ENCODE measurements at regions not wholly inside any gene's neighbourhood (a gene's known extent, or its start where the extent isn't known, plus 50 kb on each side); places are given as distances from the start of the nearest gene placed in this dataset.
"Not testable (repeated sequence)": the region's sequence is repeated elsewhere in the genome, so short reads cannot be mapped to it uniquely, and the experiment has no call there.

- Mint-ChIP-seq H3K4me3 (no peak overlapping the region), H3K4me1 (no peaks in the 10 kb centered on the region), H3K9me3 (no peaks in the 10 kb centered on the region), H3K27ac (no peak overlapping the region), H3K27me3 (no peaks in the 10 kb centered on the region), H3K36me3 (ENCODE audit: low read depth) (no peaks in the 10 kb centered on the region)
- no peak for ATAC-seq (replicated peaks)
These were observed 429.0 kb upstream of the POT1 start for GRCh38 chr7:125358551-125359167.

- Mint-ChIP-seq H3K27me3 (no peaks in the 10 kb centered on the region), H3K36me3 (ENCODE audit: low read depth) (no peaks in the 10 kb centered on the region), H3K4me1 (no peaks in the 10 kb centered on the region), H3K4me3 (no peak overlapping the region), H3K9me3 (no peaks in the 10 kb centered on the region), H3K27ac (no peak overlapping the region)
- no peak for ATAC-seq (replicated peaks)
These were observed 428.2 kb upstream of the POT1 start for GRCh38 chr7:125357676-125358455.

- no peak for ATAC-seq (replicated peaks)
- H3K27me3 Mint-ChIP-seq, result no peaks in the 10 kb centered on the region
- no peaks in the 10 kb centered on the region for H3K4me1 Mint-ChIP-seq
- H3K4me3 Mint-ChIP-seq, result no peak overlapping the region
- no peaks in the 10 kb centered on the region for H3K9me3 Mint-ChIP-seq
- no peaks in the 10 kb centered on the region for H3K36me3 Mint-ChIP-seq (ENCODE audit: low read depth)
- H3K27ac Mint-ChIP-seq, result no peak overlapping the region
These were observed 426.3 kb upstream of the POT1 start for GRCh38 chr7:125355899-125356298.

- Mint-ChIP-seq H3K36me3 (ENCODE audit: low read depth) (no peaks in the 10 kb centered on the region), H3K9me3 (no peaks in the 10 kb centered on the region), H3K27ac (no peak overlapping the region), H3K27me3 (no peaks in the 10 kb centered on the region), H3K4me1 (no peaks in the 10 kb centered on the region), H3K4me3 (no peak overlapping the region)
- ATAC-seq (replicated peaks), result no peak
These were observed 417.6 kb upstream of the POT1 start for GRCh38 chr7:125347269-125347668.

GRCh38 chr7:125338110-125338509 is 408.5 kb upstream of the POT1 start:
- no peak overlapping the region for H3K27ac Mint-ChIP-seq
- peaks cover 8% of the 10 kb centered on the region for H3K9me3 Mint-ChIP-seq
- ATAC-seq (replicated peaks), result no peak
- no peaks in the 10 kb centered on the region for H3K27me3 Mint-ChIP-seq
- no peak overlapping the region for H3K4me3 Mint-ChIP-seq
- H3K4me1 Mint-ChIP-seq, result no peaks in the 10 kb centered on the region
- no peaks in the 10 kb centered on the region for H3K36me3 Mint-ChIP-seq (ENCODE audit: low read depth)

- H3K4me3 Mint-ChIP-seq, result no peak overlapping the region
- H3K27me3 Mint-ChIP-seq, result no peaks in the 10 kb centered on the region
- no peaks in the 10 kb centered on the region for H3K4me1 Mint-ChIP-seq
- H3K9me3 Mint-ChIP-seq, result peaks cover 8% of the 10 kb centered on the region
- H3K36me3 Mint-ChIP-seq (ENCODE audit: low read depth), result no peaks in the 10 kb centered on the region
- ATAC-seq (replicated peaks), result no peak
- no peak overlapping the region for H3K27ac Mint-ChIP-seq
These were observed 406.7 kb upstream of the POT1 start for GRCh38 chr7:125336326-125336725.

- no peak overlapping the region for H3K27ac Mint-ChIP-seq
- H3K9me3 Mint-ChIP-seq, result peaks cover 6% of the 10 kb centered on the region
- ATAC-seq (replicated peaks), result no peak
- no peaks in the 10 kb centered on the region for H3K36me3 Mint-ChIP-seq (ENCODE audit: low read depth)
- no peaks in the 10 kb centered on the region for H3K27me3 Mint-ChIP-seq
- H3K4me3 Mint-ChIP-seq, result no peak overlapping the region
- H3K4me1 Mint-ChIP-seq, result no peaks in the 10 kb centered on the region
These were observed 397.1 kb upstream of the POT1 start for GRCh38 chr7:125326666-125327255.

- H3K27ac Mint-ChIP-seq, result no peak overlapping the region
- H3K9me3 Mint-ChIP-seq, result peaks cover 14% of the 10 kb centered on the region
- no peak for ATAC-seq (replicated peaks)
- H3K4me1 Mint-ChIP-seq, result no peaks in the 10 kb centered on the region
- H3K27me3 Mint-ChIP-seq, result no peaks in the 10 kb centered on the region
- no peaks in the 10 kb centered on the region for H3K36me3 Mint-ChIP-seq (ENCODE audit: low read depth)
- no peak overlapping the region for H3K4me3 Mint-ChIP-seq
These were observed 386.8 kb upstream of the POT1 start for GRCh38 chr7:125316466-125316865.

- ATAC-seq (replicated peaks), result no peak
- no peak overlapping the region for H3K4me3 Mint-ChIP-seq
- no peaks in the 10 kb centered on the region for H3K4me1 Mint-ChIP-seq
- H3K27me3 Mint-ChIP-seq, result no peaks in the 10 kb centered on the region
- no peaks in the 10 kb centered on the region for H3K36me3 Mint-ChIP-seq (ENCODE audit: low read depth)
- no peak overlapping the region for H3K27ac Mint-ChIP-seq
- H3K9me3 Mint-ChIP-seq, result no peaks in the 10 kb centered on the region
These were observed 369.6 kb upstream of the POT1 start for GRCh38 chr7:125299003-125299765.

- no peaks in the 10 kb centered on the region for H3K27me3 Mint-ChIP-seq
- ATAC-seq (replicated peaks), result no peak
- H3K9me3 Mint-ChIP-seq, result peaks cover 10% of the 10 kb centered on the region
- H3K27ac Mint-ChIP-seq, result no peak overlapping the region
- no peaks in the 10 kb centered on the region for H3K4me1 Mint-ChIP-seq
- no peak overlapping the region for H3K4me3 Mint-ChIP-seq
- no peaks in the 10 kb centered on the region for H3K36me3 Mint-ChIP-seq (ENCODE audit: low read depth)
These were observed 350.3 kb upstream of the POT1 start for GRCh38 chr7:125279961-125280360.

- Mint-ChIP-seq H3K9me3 (peaks cover 7% of the 10 kb centered on the region), H3K4me1 (no peaks in the 10 kb centered on the region), H3K36me3 (ENCODE audit: low read depth) (no peaks in the 10 kb centered on the region), H3K27me3 (no peaks in the 10 kb centered on the region), H3K4me3 (no peak overlapping the region), H3K27ac (no peak overlapping the region)
- ATAC-seq (replicated peaks), result no peak
These were observed 348.7 kb upstream of the POT1 start for GRCh38 chr7:125278318-125278717.

GRCh38 chr7:125274742-125275141 is 345.1 kb upstream of the POT1 start:
- not testable (repeated sequence) for H3K4me3 Mint-ChIP-seq; ATAC-seq (replicated peaks); H3K9me3 Mint-ChIP-seq; H3K4me1 Mint-ChIP-seq; H3K27me3 Mint-ChIP-seq; H3K27ac Mint-ChIP-seq; H3K36me3 Mint-ChIP-seq (ENCODE audit: low read depth)

GRCh38 chr7:125264174-125264856 is 334.7 kb upstream of the POT1 start:
- H3K4me1 Mint-ChIP-seq; ATAC-seq (replicated peaks); H3K4me3 Mint-ChIP-seq; H3K27me3 Mint-ChIP-seq; H3K9me3 Mint-ChIP-seq; H3K36me3 Mint-ChIP-seq (ENCODE audit: low read depth); H3K27ac Mint-ChIP-seq: not testable (repeated sequence)

GRCh38 chr7:125258876-125259417 is 329.3 kb upstream of the POT1 start:
- H3K9me3 Mint-ChIP-seq; H3K4me1 Mint-ChIP-seq; H3K27me3 Mint-ChIP-seq; H3K27ac Mint-ChIP-seq; H3K36me3 Mint-ChIP-seq (ENCODE audit: low read depth); ATAC-seq (replicated peaks); H3K4me3 Mint-ChIP-seq: not testable (repeated sequence)

Measured in activated T-helper 17 cell treated with anti-CD3 and anti-CD28 coated beads, Interleukin-2, amount 50 U/mL, for 72 hours (primary cell).